Ishikawa (cell line): ENCODE measurements at regions not wholly inside any gene's neighbourhood (a gene's known extent, or its start where the extent isn't known, plus 50 kb on each side); places are given as distances from the start of the nearest gene placed in this dataset.
A peak's percentile ranks its signal among the peaks of the same experiment; 100 is the strongest.

ENCODE experiments used
- CEBPB ChIP-seq: IDR thresholded peaks from 2 replicates; pipeline ENCODE4 v1.6.1; 2012
- CREB1 ChIP-seq: IDR thresholded peaks from 2 replicates; pipeline ENCODE4 v1.6.1; 2012; ENCODE audit warnings: low read depth
- EGR1 ChIP-seq: IDR thresholded peaks from 2 replicates; pipeline ENCODE4 v1.6.1; 2012
- EP300 ChIP-seq: IDR thresholded peaks from 2 replicates; pipeline ENCODE4 v1.6.1; 2012; ENCODE audit warnings: borderline replicate concordance
- FOXM1 ChIP-seq: IDR thresholded peaks from 2 replicates; pipeline ENCODE4 v1.6.1; 2012; ENCODE audit warnings: low read depth, borderline replicate concordance
- NFIC ChIP-seq: IDR thresholded peaks from 2 replicates; pipeline ENCODE4 v1.6.1; 2012
- RAD21 ChIP-seq: IDR thresholded peaks from 2 replicates; pipeline ENCODE4 v1.6.1; 2012; ENCODE audit warnings: low read depth
- REST ChIP-seq: IDR thresholded peaks from 2 replicates; pipeline ENCODE4 v1.6.1; 2012; ENCODE audit warnings: low read depth, mild to moderate bottlenecking
- TAF1 ChIP-seq: IDR thresholded peaks from 2 replicates; pipeline ENCODE4 v1.6.1; 2012; ENCODE audit warnings: low read depth, mild to moderate bottlenecking
- TCF12 ChIP-seq: IDR thresholded peaks from 2 replicates; pipeline ENCODE4 v1.6.1; 2012; ENCODE audit warnings: low read depth
- TEAD4 ChIP-seq: IDR thresholded peaks from 2 replicates; pipeline ENCODE4 v1.6.1; 2012
- YY1 ChIP-seq: IDR thresholded peaks from 2 replicates; pipeline ENCODE4 v1.6.1; 2012; ENCODE audit warnings: low read depth
- ZBTB7A ChIP-seq: IDR thresholded peaks from 2 replicates; pipeline ENCODE4 v1.6.1; 2012; ENCODE audit warnings: low read depth
- TF ChIP-seq, protein P1 (sequence below): IDR thresholded peaks from 2 replicates; pipeline ENCODE4 v1.6.1; 2012
- TF ChIP-seq, protein P2 (sequence below): IDR thresholded peaks from 2 replicates; pipeline ENCODE4 v1.6.1; 2012

DNA sequence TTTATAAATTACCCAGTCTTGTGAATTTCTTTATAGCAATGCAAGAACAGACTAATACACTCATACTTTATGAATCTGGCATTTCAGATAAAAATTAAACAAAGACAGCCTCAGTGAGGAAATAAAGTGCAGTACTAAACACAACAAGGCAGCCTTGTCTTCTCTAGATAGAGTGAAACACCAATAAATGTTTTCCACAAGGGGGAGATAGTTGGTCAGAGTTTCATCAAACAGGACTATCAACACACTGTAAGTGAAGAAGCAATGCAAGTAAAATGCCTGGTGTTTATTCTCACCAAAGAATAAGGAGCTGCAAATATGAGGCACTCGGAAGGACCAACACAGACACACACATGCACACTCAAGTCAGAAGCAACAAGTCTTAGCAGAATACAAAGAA is 62.8 kb downstream of the FAM9B start:
- TF ChIP-seq YY1 = no peak
- no peak for TF ChIP-seq EP300
- TF ChIP-seq, protein P1, sequence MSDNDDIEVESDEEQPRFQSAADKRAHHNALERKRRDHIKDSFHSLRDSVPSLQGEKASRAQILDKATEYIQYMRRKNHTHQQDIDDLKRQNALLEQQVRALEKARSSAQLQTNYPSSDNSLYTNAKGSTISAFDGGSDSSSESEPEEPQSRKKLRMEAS = no peak
- no peak for TF ChIP-seq CEBPB
- peak; percentile 50 for TF ChIP-seq RAD21

DNA sequence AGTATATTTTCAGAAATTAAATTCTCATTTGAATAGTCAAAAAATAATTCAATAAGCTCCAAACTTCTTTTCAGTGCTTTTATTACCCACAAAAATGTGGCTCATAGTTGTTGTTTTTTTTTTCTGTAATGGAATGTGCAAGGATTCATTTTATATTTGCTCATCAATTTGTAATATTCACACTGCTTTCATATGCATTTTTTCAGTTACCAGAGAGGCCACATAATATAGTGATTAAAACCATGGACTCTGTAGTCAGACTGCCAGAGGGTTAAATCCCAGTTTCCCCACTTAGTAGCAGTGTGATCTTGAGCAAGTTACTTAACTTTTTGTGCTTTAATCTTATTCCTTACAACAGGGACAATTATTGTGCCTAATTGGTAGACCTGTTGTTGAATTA is 64.5 kb downstream of the FAM9B start:
- TF ChIP-seq TCF12 (no peak), EP300 (no peak), TAF1 (no peak), YY1 (no peak), EGR1 (no peak), NFIC (no peak), ZBTB7A (no peak), TEAD4 (no peak)
- TF ChIP-seq, protein P1 = no peak
- TF ChIP-seq, protein P2, sequence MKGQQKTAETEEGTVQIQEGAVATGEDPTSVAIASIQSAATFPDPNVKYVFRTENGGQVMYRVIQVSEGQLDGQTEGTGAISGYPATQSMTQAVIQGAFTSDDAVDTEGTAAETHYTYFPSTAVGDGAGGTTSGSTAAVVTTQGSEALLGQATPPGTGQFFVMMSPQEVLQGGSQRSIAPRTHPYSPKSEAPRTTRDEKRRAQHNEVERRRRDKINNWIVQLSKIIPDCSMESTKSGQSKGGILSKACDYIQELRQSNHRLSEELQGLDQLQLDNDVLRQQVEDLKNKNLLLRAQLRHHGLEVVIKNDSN = no peak

- no peak for TF ChIP-seq CEBPB
- TF ChIP-seq YY1 = no peak
- TF ChIP-seq RAD21 = no peak
These were observed 66.5 kb downstream of the FAM9B start for GRCh38 chrX:8967461-8967860.

- TF ChIP-seq, protein P1 = no peak
- TF ChIP-seq YY1 (no peak), REST (no peak), EGR1 (no peak), TCF12 (no peak), RAD21 (no peak), FOXM1 (no peak)
These were observed 72.9 kb downstream of the FAM9B start for GRCh38 chrX:8960957-8961468.

GRCh38 chrX:8955511-8955910 is 78.4 kb downstream of the FAM9B start:
- TF ChIP-seq TAF1 = no peak
- no peak for TF ChIP-seq RAD21
- TF ChIP-seq CREB1 = no peak
- TF ChIP-seq, protein P2 = no peak
- no peak for TF ChIP-seq FOXM1
- TF ChIP-seq, protein P1 = no peak
- no peak for TF ChIP-seq NFIC
- no peak for TF ChIP-seq ZBTB7A
- TF ChIP-seq TCF12 = no peak
- TF ChIP-seq EP300 = no peak
- TF ChIP-seq REST = no peak
- TF ChIP-seq CEBPB = no peak
- no peak for TF ChIP-seq EGR1
- no peak for TF ChIP-seq YY1
- no peak for TF ChIP-seq TEAD4

DNA sequence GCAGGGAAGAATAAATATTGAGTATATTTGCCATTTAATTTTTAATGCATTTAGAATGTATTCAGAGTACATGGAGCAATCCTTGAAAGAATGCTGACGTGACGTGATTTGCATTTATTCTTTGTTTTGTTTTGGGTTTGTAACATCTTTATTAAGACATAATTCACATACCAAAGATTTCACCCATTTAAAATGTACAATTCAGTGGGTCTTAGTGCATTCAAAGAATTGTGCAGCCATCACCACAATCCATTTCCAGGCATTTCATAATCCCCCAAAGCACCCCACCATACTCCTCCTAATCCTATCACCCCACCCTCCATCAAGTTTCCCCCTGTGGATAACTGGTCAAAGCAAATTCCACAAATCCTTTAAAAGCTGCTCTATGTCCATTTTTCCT is 87.4 kb downstream of the FAM9B start:
- TF ChIP-seq TAF1 (no peak), EP300 (no peak), YY1 (no peak), REST (no peak), CREB1 (no peak), EGR1 (no peak), RAD21 (no peak), CEBPB (no peak)
- TF ChIP-seq, protein P2 = no peak
- TF ChIP-seq, protein P1 = no peak
